AG04449 (cell line): ENCODE measurements at regions not wholly inside any gene's neighbourhood (a gene's known extent, or its start where the extent isn't known, plus 50 kb on each side); places are given as distances from the start of the nearest gene placed in this dataset.

Experiments used
- CTCF ChIA-PET: fragments of 350-600 bp; formaldehyde crosslinking; extraction: SDS; loops from one replicate; lab custom pipeline; 2021; ENCODE audit warnings: antibody characterized with exemption; lab: Yijun Ruan, JAX
- POLR2A ChIA-PET: fragments of 400-600, 350-600 bp; formaldehyde crosslinking; extraction: SDS; loops from one replicate; lab custom pipeline; 2020; ENCODE audit warnings: antibody characterized with exemption, inconsistent platforms; lab: Yijun Ruan, JAX
- DNase-seq: peaks from one replicate; pipeline ENCODE4 v3.0.0-alpha.2; 2010; ENCODE audit warnings: low read depth, low spot score
- H3K4me3 ChIP-seq: 2 replicates; pipeline ENCODE4 v1.5.1; 2011; ENCODE audit warnings: low read depth, mild to moderate bottlenecking, control low read depth, low read length
- CTCF ChIP-seq: IDR thresholded peaks from one replicate; pipeline ENCODE4 v1.5.1; 2011; ENCODE audit warnings: mild to moderate bottlenecking, moderate library complexity, low read length, control low read depth, inconsistent platforms; ENCODE audit not compliant: insufficient read depth; ENCODE audit errors: missing control alignments

GRCh38 chr5:123262216-123262823 lies 160.9 kb downstream of the CEP120 start:
- ChIA-PET CTCF (no interaction called here), POLR2A (no interaction called here)
- no peak for DNase-seq
- no peak for TF ChIP-seq CTCF
- no peak overlapping the region for H3K4me3 ChIP-seq

GRCh38 chr5:123261752-123262151 lies 161.5 kb downstream of the CEP120 start:
- TF ChIP-seq CTCF = no peak
- CTCF ChIA-PET = no interaction called here
- DNase-seq = no peak
- no peak overlapping the region for H3K4me3 ChIP-seq
- POLR2A ChIA-PET = no interaction called here

- H3K4me3 ChIP-seq = no peak overlapping the region
- ChIA-PET POLR2A (no interaction called here), CTCF (no interaction called here)
- no peak for DNase-seq
- no peak for TF ChIP-seq CTCF
Measured at GRCh38 chr5:123249446-123249845, 160.4 kb downstream of the PRDM6 start.

DNA sequence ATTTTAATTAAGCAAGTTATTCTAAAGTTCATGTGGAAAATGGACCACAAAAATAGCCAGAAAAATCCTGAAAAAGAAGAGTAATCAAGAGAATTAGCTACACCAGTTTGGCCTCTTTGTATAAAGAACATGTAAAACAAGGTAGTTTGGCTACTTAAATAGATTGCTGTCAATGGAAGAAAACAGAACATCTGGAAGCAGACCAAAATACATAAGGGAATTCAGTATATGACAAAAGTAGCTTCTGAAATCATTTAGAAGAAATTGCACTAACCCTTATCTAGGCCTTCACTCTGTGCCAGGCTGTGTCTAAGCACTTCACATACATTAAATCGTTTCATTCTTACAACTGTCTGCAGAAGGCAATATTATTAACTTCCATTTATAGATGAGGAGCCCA lies 156.6 kb downstream of the PRDM6 start:
- ChIA-PET POLR2A (no interaction called here), CTCF (no interaction called here)
- no peak for TF ChIP-seq CTCF
- no peak overlapping the region for H3K4me3 ChIP-seq
- DNase-seq = no peak

GRCh38 chr5:123244458-123244857 lies 155.4 kb downstream of the PRDM6 start:
- CTCF ChIA-PET = no interaction called here
- no peak overlapping the region for H3K4me3 ChIP-seq
- DNase-seq = no peak
- TF ChIP-seq CTCF = no peak
- POLR2A ChIA-PET = no interaction called here
